Stimulated activated naive CD8-positive, alpha-beta T cell treated with anti-CD3 and anti-CD28 coated beads, Interleukin-15, amount 100 ng/mL, for 72 hours (primary cell): ENCODE measurements at regions not wholly inside any gene's neighbourhood (a gene's known extent, or its start where the extent isn't known, plus 50 kb on each side); places are given as distances from the start of the nearest gene placed in this dataset.

Source experiments
- ATAC-seq: fragments of 150-1000 bp; cut with Tn5 transposase; 2 replicates; pipeline ENCODE4 v1.10.0; 2021; ENCODE audit warnings: mild to moderate bottlenecking, moderate library complexity
- DNase-seq, 2 donors: peaks; one replicate each; pipeline ENCODE4 v3.0.0; 2021 to 2022
- H3K27ac Mint-ChIP-seq, 2 donors: one replicate each; pipeline ENCODE4 v1.8.0; 2022; ENCODE audit warnings: mild to moderate bottlenecking in 2 of 2, mixed read lengths in 2 of 2, moderate library complexity in 2 of 2
- H3K27me3 Mint-ChIP-seq: one replicate; pipeline ENCODE4 v1.8.0; 2022; ENCODE audit warnings: mixed read lengths
- H3K4me1 Mint-ChIP-seq: one replicate; pipeline ENCODE4 v1.8.0; 2022; ENCODE audit warnings: mild to moderate bottlenecking, mixed read lengths
- H3K4me3 Mint-ChIP-seq, 2 donors: one replicate each; pipeline ENCODE4 v1.8.0; 2022; ENCODE audit warnings: mild to moderate bottlenecking in 2 of 2, mixed read lengths in 2 of 2, moderate library complexity in 1 of 2
- H3K9me3 Mint-ChIP-seq, 2 donors: one replicate each; pipeline ENCODE4 v1.8.0; 2022; ENCODE audit warnings: mixed read lengths in 2 of 2

GRCh38 chr9:23307731-23308513 is 518.1 kb downstream of the ELAVL2 start:
- ATAC-seq, result no peak
- Mint-ChIP-seq H3K4me1 (no peaks in the 10 kb centered on the region), H3K27ac (no peak overlapping the region), H3K27me3 (no peaks in the 10 kb centered on the region), H3K4me3 (no peak overlapping the region), H3K9me3 (peaks cover 4 to 7% of the 10 kb centered on the region in 2 donors)
- no peak for DNase-seq

- no peak for DNase-seq
- H3K27me3 Mint-ChIP-seq, result no peaks in the 10 kb centered on the region
- ATAC-seq, result no peak
- peaks cover 4 to 7% of the 10 kb centered on the region in 2 donors for H3K9me3 Mint-ChIP-seq
- H3K4me1 Mint-ChIP-seq, result no peaks in the 10 kb centered on the region
- H3K27ac Mint-ChIP-seq, result no peak overlapping the region
- H3K4me3 Mint-ChIP-seq, result no peak overlapping the region
Observed at GRCh38 chr9:23309800-23310199, 516.2 kb downstream of the ELAVL2 start.

GRCh38 chr9:23314247-23314646 is 511.8 kb downstream of the ELAVL2 start:
- DNase-seq (no peak), ATAC-seq (no peak)
- no peaks in the 10 kb centered on the region for H3K27me3 Mint-ChIP-seq
- no peaks in the 10 kb centered on the region for H3K4me1 Mint-ChIP-seq
- peaks cover 0 to 7% of the 10 kb centered on the region in 2 donors for H3K9me3 Mint-ChIP-seq
- H3K4me3 Mint-ChIP-seq, result no peak overlapping the region
- H3K27ac Mint-ChIP-seq, result no peak overlapping the region

- DNase-seq (no peak), ATAC-seq (no peak)
- H3K27ac Mint-ChIP-seq, result no peak overlapping the region
- no peaks in the 10 kb centered on the region for H3K27me3 Mint-ChIP-seq
- no peaks in the 10 kb centered on the region for H3K9me3 Mint-ChIP-seq
- H3K4me1 Mint-ChIP-seq, result no peaks in the 10 kb centered on the region
- H3K4me3 Mint-ChIP-seq, result no peak overlapping the region
Observed at GRCh38 chr9:23319092-23319491, 506.9 kb downstream of the ELAVL2 start.

- no peak overlapping the region for H3K4me3 Mint-ChIP-seq
- ATAC-seq (no peak), DNase-seq (no peak)
- peaks cover 0 to 10% of the 10 kb centered on the region in 2 donors for H3K9me3 Mint-ChIP-seq
- no peaks in the 10 kb centered on the region for H3K27me3 Mint-ChIP-seq
- no peaks in the 10 kb centered on the region for H3K4me1 Mint-ChIP-seq
- no peak overlapping the region for H3K27ac Mint-ChIP-seq
Observed at GRCh38 chr9:23321049-23321448, 505.0 kb downstream of the ELAVL2 start.

- Mint-ChIP-seq H3K9me3 (peaks cover 0 to 10% of the 10 kb centered on the region in 2 donors), H3K4me3 (no peak overlapping the region), H3K27me3 (no peaks in the 10 kb centered on the region), H3K27ac (no peak overlapping the region), H3K4me1 (no peaks in the 10 kb centered on the region)
- ATAC-seq (no peak), DNase-seq (no peak)
Observed at GRCh38 chr9:23322392-23322791, 503.6 kb downstream of the ELAVL2 start.

- Mint-ChIP-seq H3K4me3 (no peak overlapping the region), H3K4me1 (no peaks in the 10 kb centered on the region), H3K27ac (no peak overlapping the region), H3K9me3 (peaks cover 5 to 10% of the 10 kb centered on the region in 2 donors), H3K27me3 (no peaks in the 10 kb centered on the region)
- no peak for DNase-seq
- no peak for ATAC-seq
Observed at GRCh38 chr9:23324511-23324910, 501.5 kb downstream of the ELAVL2 start.

- Mint-ChIP-seq H3K27me3 (no peaks in the 10 kb centered on the region), H3K4me3 (no peak overlapping the region), H3K4me1 (no peaks in the 10 kb centered on the region), H3K27ac (no peak overlapping the region), H3K9me3 (peaks cover 13 to 19% of the 10 kb centered on the region in 2 donors)
- no peak for DNase-seq
- ATAC-seq, result no peak
Observed at GRCh38 chr9:23326597-23326996, 499.4 kb downstream of the ELAVL2 start.

- Mint-ChIP-seq H3K4me3 (no peak overlapping the region), H3K9me3 (peaks cover 0 to 5% of the 10 kb centered on the region in 2 donors), H3K27me3 (no peaks in the 10 kb centered on the region), H3K4me1 (no peaks in the 10 kb centered on the region), H3K27ac (no peak overlapping the region)
- ATAC-seq (no peak), DNase-seq (no peak)
Observed at GRCh38 chr9:23341346-23341745, 484.7 kb downstream of the ELAVL2 start.

- no peak for DNase-seq
- Mint-ChIP-seq H3K4me3 (no peak overlapping the region), H3K27ac (no peak overlapping the region), H3K9me3 (peaks cover 0 to 9% of the 10 kb centered on the region in 2 donors), H3K27me3 (no peaks in the 10 kb centered on the region), H3K4me1 (no peaks in the 10 kb centered on the region)
- ATAC-seq, result no peak
Observed at GRCh38 chr9:23342291-23342690, 483.7 kb downstream of the ELAVL2 start.

- peaks cover 0 to 12% of the 10 kb centered on the region in 2 donors for H3K9me3 Mint-ChIP-seq
- no peaks in the 10 kb centered on the region for H3K4me1 Mint-ChIP-seq
- H3K27me3 Mint-ChIP-seq, result no peaks in the 10 kb centered on the region
- ATAC-seq (no peak), DNase-seq (no peak)
- H3K4me3 Mint-ChIP-seq, result no peak overlapping the region
- no peak overlapping the region for H3K27ac Mint-ChIP-seq
Observed at GRCh38 chr9:23343226-23343625, 482.8 kb downstream of the ELAVL2 start.

GRCh38 chr9:23361096-23361495 is 464.9 kb downstream of the ELAVL2 start:
- Mint-ChIP-seq H3K4me3 (no peak overlapping the region), H3K9me3 (peaks cover 12 to 27% of the 10 kb centered on the region in 2 donors), H3K4me1 (no peaks in the 10 kb centered on the region), H3K27ac (no peak overlapping the region), H3K27me3 (no peaks in the 10 kb centered on the region)
- no peak for DNase-seq
- no peak for ATAC-seq

GRCh38 chr9:23372703-23373102 is 453.3 kb downstream of the ELAVL2 start:
- no peak for DNase-seq
- no peak overlapping the region for H3K27ac Mint-ChIP-seq

GRCh38 chr9:23375511-23375910 is 450.5 kb downstream of the ELAVL2 start:
- Mint-ChIP-seq H3K4me3 (no peak overlapping the region), H3K4me1 (no peaks in the 10 kb centered on the region), H3K9me3 (peaks cover 11 to 15% of the 10 kb centered on the region in 2 donors), H3K27ac (no peak overlapping the region), H3K27me3 (no peaks in the 10 kb centered on the region)
- DNase-seq (no peak), ATAC-seq (no peak)

More at GRCh38 chr9:23372703-23373102, 453.3 kb downstream of the ELAVL2 start:
- peaks cover 7 to 10% of the 10 kb centered on the region in 2 donors for H3K9me3 Mint-ChIP-seq
- H3K27me3 Mint-ChIP-seq, result no peaks in the 10 kb centered on the region
- no peak for ATAC-seq
- H3K4me3 Mint-ChIP-seq, result no peak overlapping the region
- no peaks in the 10 kb centered on the region for H3K4me1 Mint-ChIP-seq

GRCh38 chr9:23379842-23380241 is 446.2 kb downstream of the ELAVL2 start:
- Mint-ChIP-seq H3K27ac (no peak overlapping the region), H3K9me3 (peaks cover 19 to 27% of the 10 kb centered on the region in 2 donors), H3K27me3 (no peaks in the 10 kb centered on the region), H3K4me1 (no peaks in the 10 kb centered on the region), H3K4me3 (no peak overlapping the region)
- no peak for DNase-seq
- no peak for ATAC-seq

- no peak for ATAC-seq
- Mint-ChIP-seq H3K4me1 (no peaks in the 10 kb centered on the region), H3K4me3 (no peak overlapping the region), H3K9me3 (peaks cover 19 to 27% of the 10 kb centered on the region in 2 donors), H3K27me3 (no peaks in the 10 kb centered on the region), H3K27ac (no peak overlapping the region)
- DNase-seq, result no peak
Observed at GRCh38 chr9:23380821-23381220, 445.2 kb downstream of the ELAVL2 start.

GRCh38 chr9:23382418-23382817 is 443.6 kb downstream of the ELAVL2 start:
- Mint-ChIP-seq H3K4me1 (no peaks in the 10 kb centered on the region), H3K4me3 (no peak overlapping the region), H3K27ac (no peak overlapping the region), H3K27me3 (no peaks in the 10 kb centered on the region), H3K9me3 (peaks cover 24 to 26% of the 10 kb centered on the region in 2 donors)
- no peak for DNase-seq
- no peak for ATAC-seq
